ENCODE measurements at regions not wholly inside any gene's neighbourhood (a gene's known extent, or its start where the extent isn't known, plus 50 kb on each side); places are given as distances from the start of the nearest gene placed in this dataset.
"Not testable (repeated sequence)": the region's sequence is repeated elsewhere in the genome, so short reads cannot be mapped to it uniquely, and the experiment has no call there.

GRCh38 chr2:131835621-131836091 is 308.0 kb downstream of the CCDC74A start:
- no peak overlapping the region for H2AFZ ChIP-seq (ENCODE audit: low read depth, low read length)
- H3K79me2 ChIP-seq (ENCODE audit: low read length), result no peaks in the 10 kb centered on the region
- H3K27me3 ChIP-seq (ENCODE audit: low read depth, low read length), result no peaks in the 10 kb centered on the region
- no peak overlapping the region for H3K4me3 ChIP-seq (ENCODE audit: low read length)
- no peaks in the 10 kb centered on the region for H4K20me1 ChIP-seq (ENCODE audit: insufficient read depth, low read length)
- H3K4me2 ChIP-seq (ENCODE audit: low read length), result no peak overlapping the region
- H3K9me3 ChIP-seq (ENCODE audit: insufficient read depth, low read length), result no peaks in the 10 kb centered on the region
- H3K9ac ChIP-seq (ENCODE audit: low read length), result no peak overlapping the region
- H3K27ac ChIP-seq (ENCODE audit: low read length), result no peak overlapping the region
- H3K36me3 ChIP-seq (replicated peaks; ENCODE audit: low read depth, low read length), result no peaks in the 10 kb centered on the region
- peaks cover 4% of the 10 kb centered on the region for H3K4me1 ChIP-seq (ENCODE audit: low read length)
- TF ChIP-seq, protein P1, sequence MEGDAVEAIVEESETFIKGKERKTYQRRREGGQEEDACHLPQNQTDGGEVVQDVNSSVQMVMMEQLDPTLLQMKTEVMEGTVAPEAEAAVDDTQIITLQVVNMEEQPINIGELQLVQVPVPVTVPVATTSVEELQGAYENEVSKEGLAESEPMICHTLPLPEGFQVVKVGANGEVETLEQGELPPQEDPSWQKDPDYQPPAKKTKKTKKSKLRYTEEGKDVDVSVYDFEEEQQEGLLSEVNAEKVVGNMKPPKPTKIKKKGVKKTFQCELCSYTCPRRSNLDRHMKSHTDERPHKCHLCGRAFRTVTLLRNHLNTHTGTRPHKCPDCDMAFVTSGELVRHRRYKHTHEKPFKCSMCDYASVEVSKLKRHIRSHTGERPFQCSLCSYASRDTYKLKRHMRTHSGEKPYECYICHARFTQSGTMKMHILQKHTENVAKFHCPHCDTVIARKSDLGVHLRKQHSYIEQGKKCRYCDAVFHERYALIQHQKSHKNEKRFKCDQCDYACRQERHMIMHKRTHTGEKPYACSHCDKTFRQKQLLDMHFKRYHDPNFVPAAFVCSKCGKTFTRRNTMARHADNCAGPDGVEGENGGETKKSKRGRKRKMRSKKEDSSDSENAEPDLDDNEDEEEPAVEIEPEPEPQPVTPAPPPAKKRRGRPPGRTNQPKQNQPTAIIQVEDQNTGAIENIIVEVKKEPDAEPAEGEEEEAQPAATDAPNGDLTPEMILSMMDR (IDR thresholded peaks at IDR 0.05; ENCODE audit: low read depth, low read length), result no peak
- TF ChIP-seq EZH2phosphoT487 (IDR thresholded peaks at IDR 0.05; ENCODE audit: low read depth), result no peak

DNA sequence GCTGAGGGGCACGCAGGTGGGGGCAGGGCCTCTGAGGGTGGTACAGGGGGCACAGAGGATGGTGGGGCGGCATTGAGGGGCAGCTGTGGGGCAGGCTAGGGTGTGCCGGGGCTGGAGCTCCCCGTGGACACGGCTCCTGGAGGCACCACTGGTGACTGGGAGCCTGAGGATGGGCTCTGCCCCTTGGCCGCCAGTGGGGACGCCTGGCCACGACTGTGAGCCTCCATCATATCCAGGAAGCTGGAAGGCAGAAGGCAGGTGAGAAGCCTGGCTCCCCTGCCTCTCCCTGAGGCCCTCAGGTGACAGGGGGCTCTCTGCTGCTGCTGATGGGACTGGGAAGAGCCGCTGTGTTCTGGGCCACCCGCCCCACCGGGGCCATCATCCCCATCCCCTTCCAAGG is 308.4 kb downstream of the CCDC74A start:
- not testable (repeated sequence) for H3K9me3 ChIP-seq (ENCODE audit: insufficient read depth, low read length); H2AFZ ChIP-seq (ENCODE audit: low read depth, low read length); H4K20me1 ChIP-seq (ENCODE audit: insufficient read depth, low read length); H3K9ac ChIP-seq (ENCODE audit: low read length); H3K79me2 ChIP-seq (ENCODE audit: low read length); H3K4me2 ChIP-seq (ENCODE audit: low read length); H3K4me1 ChIP-seq (ENCODE audit: low read length); H3K36me3 ChIP-seq (replicated peaks; ENCODE audit: low read depth, low read length); H3K4me3 ChIP-seq (ENCODE audit: low read length); H3K27ac ChIP-seq (ENCODE audit: low read length); H3K27me3 ChIP-seq (ENCODE audit: low read depth, low read length)

- H3K27me3 ChIP-seq (ENCODE audit: low read depth, low read length); H3K79me2 ChIP-seq (ENCODE audit: low read length); H3K4me3 ChIP-seq (ENCODE audit: low read length); H3K9ac ChIP-seq (ENCODE audit: low read length); H2AFZ ChIP-seq (ENCODE audit: low read depth, low read length); H4K20me1 ChIP-seq (ENCODE audit: insufficient read depth, low read length); H3K27ac ChIP-seq (ENCODE audit: low read length); H3K36me3 ChIP-seq (replicated peaks; ENCODE audit: low read depth, low read length); H3K9me3 ChIP-seq (ENCODE audit: insufficient read depth, low read length): not testable (repeated sequence)
- Histone ChIP-seq H3K4me1 (ENCODE audit: low read length) (peaks cover 12% of the 10 kb centered on the region), H3K4me2 (ENCODE audit: low read length) (0 out of 2 replicates have a peak overlapping the region, but pooled peaks have one; percentile 12)
Observed at GRCh38 chr2:131844044-131844443, 316.4 kb downstream of the CCDC74A start.

DNA sequence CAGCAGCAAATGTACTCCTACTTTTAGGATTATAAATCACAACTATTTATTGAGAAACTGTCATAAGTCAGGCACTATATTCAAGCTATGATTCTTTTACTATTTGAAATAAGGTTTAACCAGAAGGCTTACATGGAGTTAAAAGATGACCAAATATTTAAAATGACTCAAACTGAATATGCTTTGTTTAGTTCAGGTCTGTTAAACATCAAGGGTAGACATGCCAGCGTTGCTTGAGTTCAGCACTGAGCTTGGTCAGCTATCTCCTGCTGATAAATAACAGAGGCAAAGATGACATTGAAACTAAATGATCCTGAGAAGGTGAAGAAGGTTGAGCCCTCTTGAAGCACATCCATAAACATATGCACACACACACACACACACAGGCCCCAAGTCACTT is 305.6 kb downstream of the ANKRD30BL start:
- H2AFZ ChIP-seq (ENCODE audit: low read depth, low read length); H3K79me2 ChIP-seq (ENCODE audit: low read length); H3K4me2 ChIP-seq (ENCODE audit: low read length); H3K9me3 ChIP-seq (ENCODE audit: insufficient read depth, low read length); H3K4me3 ChIP-seq (ENCODE audit: low read length); H3K27me3 ChIP-seq (ENCODE audit: low read depth, low read length); H3K4me1 ChIP-seq (ENCODE audit: low read length); H4K20me1 ChIP-seq (ENCODE audit: insufficient read depth, low read length); H3K27ac ChIP-seq (ENCODE audit: low read length); H3K9ac ChIP-seq (ENCODE audit: low read length); H3K36me3 ChIP-seq (replicated peaks; ENCODE audit: low read depth, low read length): not testable (repeated sequence)

GRCh38 chr2:131858197-131858596 is 303.6 kb downstream of the ANKRD30BL start:
- H4K20me1 ChIP-seq (ENCODE audit: insufficient read depth, low read length); H3K9me3 ChIP-seq (ENCODE audit: insufficient read depth, low read length); H3K4me3 ChIP-seq (ENCODE audit: low read length); H3K27ac ChIP-seq (ENCODE audit: low read length); H2AFZ ChIP-seq (ENCODE audit: low read depth, low read length); H3K4me1 ChIP-seq (ENCODE audit: low read length); H3K79me2 ChIP-seq (ENCODE audit: low read length); H3K4me2 ChIP-seq (ENCODE audit: low read length); H3K36me3 ChIP-seq (replicated peaks; ENCODE audit: low read depth, low read length); H3K9ac ChIP-seq (ENCODE audit: low read length); H3K27me3 ChIP-seq (ENCODE audit: low read depth, low read length): not testable (repeated sequence)
- TF ChIP-seq, protein P1 (IDR thresholded peaks at IDR 0.05; ENCODE audit: low read depth, low read length), result peak; percentile 37

Measured in OCI-LY3 (cell line).